Gastroesophageal sphincter (tissue), 3 donors: ENCODE measurements at regions not wholly inside any gene's neighbourhood (a gene's known extent, or its start where the extent isn't known, plus 50 kb on each side); places are given as distances from the start of the nearest gene placed in this dataset.
"Not testable (repeated sequence)": the region's sequence is repeated elsewhere in the genome, so short reads cannot be mapped to it uniquely, and the experiment has no call there.

Source experiments
- POLR2A ChIP-seq, 2 donors: fragments of 450-650 bp; IDR thresholded peaks; one replicate each; pipeline ENCODE4 v1.6.1; 2017; ENCODE audit warnings: antibody characterized with exemption in 2 of 2, mild to moderate bottlenecking in 2 of 2, moderate library complexity in 1 of 2
- POLR2AphosphoS5 ChIP-seq: sonication (generic); formaldehyde crosslinking; IDR thresholded peaks from one replicate; pipeline ENCODE4 v1.6.1; 2017; ENCODE audit warnings: antibody characterized with exemption
- TF ChIP-seq, protein P1 (sequence below), 4 experiments: fragments of 200-600 bp in 2 of 4; fragments of 450-650 bp in 2 of 4; sonication (generic) in 1 of 4; IDR thresholded peaks; one replicate each; pipeline ENCODE4 v1.5.1; 2017 to 2019; ENCODE audit warnings: antibody characterized with exemption in 4 of 4, mild to moderate bottlenecking in 2 of 4, moderate library complexity in 2 of 4

DNA sequence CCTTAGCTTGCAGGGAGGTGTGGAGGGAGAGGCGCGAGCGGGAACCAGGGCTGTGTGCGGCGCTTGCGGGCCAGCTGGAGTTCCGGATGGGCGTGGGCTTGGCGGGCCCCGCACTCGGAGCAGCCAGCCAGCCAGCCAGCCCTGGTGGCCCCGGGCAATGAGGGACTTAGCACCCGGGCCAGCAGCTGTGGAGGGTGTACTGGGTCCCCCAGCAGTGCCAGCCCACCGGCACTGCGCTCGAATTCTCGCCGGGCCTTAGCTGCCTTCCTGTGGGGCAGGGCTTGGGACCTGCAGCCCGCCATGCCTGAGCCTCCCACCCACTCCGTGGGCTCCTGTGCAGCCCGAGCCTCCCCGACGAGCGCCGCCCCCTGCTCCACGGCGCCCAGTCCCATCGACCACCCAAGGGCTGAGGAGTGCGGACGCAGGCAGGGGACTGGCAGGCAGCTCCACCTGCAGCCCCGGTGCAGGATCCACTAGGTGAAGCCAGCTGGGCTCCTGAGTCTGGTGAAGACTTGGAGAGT lies 462.2 kb downstream of the ACTL7B start:
- TF ChIP-seq, protein P1, sequence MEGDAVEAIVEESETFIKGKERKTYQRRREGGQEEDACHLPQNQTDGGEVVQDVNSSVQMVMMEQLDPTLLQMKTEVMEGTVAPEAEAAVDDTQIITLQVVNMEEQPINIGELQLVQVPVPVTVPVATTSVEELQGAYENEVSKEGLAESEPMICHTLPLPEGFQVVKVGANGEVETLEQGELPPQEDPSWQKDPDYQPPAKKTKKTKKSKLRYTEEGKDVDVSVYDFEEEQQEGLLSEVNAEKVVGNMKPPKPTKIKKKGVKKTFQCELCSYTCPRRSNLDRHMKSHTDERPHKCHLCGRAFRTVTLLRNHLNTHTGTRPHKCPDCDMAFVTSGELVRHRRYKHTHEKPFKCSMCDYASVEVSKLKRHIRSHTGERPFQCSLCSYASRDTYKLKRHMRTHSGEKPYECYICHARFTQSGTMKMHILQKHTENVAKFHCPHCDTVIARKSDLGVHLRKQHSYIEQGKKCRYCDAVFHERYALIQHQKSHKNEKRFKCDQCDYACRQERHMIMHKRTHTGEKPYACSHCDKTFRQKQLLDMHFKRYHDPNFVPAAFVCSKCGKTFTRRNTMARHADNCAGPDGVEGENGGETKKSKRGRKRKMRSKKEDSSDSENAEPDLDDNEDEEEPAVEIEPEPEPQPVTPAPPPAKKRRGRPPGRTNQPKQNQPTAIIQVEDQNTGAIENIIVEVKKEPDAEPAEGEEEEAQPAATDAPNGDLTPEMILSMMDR (IDR thresholded peaks at IDR 0.05), result not testable (repeated sequence)
- TF ChIP-seq POLR2A (IDR thresholded peaks at IDR 0.05); POLR2AphosphoS5: not testable (repeated sequence)
